VCaP (cell line): ENCODE measurements at regions not wholly inside any gene's neighbourhood (a gene's known extent, or its start where the extent isn't known, plus 50 kb on each side); places are given as distances from the start of the nearest gene placed in this dataset.

Experiments
- H3K27ac ChIP-seq: fragments of 450-650 bp; 2 replicates; pipeline ENCODE4 v1.5.1; 2017
- TF ChIP-seq, protein P1 (sequence below): fragments of 450-650 bp; conservative IDR thresholded peaks from 2 replicates; pipeline ENCODE4 v1.5.1; 2017; ENCODE audit warnings: mild to moderate bottlenecking, moderate library complexity

DNA sequence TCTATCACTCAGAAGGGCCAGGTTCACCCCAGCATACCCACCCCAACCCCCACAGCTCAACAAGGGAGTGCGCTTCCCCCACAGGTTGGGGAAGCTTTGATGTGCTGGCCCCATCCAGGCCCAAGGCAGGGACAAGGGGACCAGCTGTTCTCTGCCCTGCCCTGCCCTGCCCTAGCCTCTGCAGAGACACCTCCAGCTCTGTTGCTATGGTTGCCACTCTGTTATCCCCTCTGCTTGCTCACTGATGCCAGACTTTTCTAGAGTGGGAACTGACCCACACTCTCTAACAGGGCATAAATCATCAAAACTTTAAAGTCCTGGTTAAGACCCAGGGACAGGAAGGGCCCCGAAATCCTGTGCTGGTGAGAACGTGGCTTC, 50.4 kb upstream of the ENPP7 start:
- no peak overlapping the region; the same call in 1 of the 2 replicates for H3K27ac ChIP-seq
- TF ChIP-seq, protein P1, sequence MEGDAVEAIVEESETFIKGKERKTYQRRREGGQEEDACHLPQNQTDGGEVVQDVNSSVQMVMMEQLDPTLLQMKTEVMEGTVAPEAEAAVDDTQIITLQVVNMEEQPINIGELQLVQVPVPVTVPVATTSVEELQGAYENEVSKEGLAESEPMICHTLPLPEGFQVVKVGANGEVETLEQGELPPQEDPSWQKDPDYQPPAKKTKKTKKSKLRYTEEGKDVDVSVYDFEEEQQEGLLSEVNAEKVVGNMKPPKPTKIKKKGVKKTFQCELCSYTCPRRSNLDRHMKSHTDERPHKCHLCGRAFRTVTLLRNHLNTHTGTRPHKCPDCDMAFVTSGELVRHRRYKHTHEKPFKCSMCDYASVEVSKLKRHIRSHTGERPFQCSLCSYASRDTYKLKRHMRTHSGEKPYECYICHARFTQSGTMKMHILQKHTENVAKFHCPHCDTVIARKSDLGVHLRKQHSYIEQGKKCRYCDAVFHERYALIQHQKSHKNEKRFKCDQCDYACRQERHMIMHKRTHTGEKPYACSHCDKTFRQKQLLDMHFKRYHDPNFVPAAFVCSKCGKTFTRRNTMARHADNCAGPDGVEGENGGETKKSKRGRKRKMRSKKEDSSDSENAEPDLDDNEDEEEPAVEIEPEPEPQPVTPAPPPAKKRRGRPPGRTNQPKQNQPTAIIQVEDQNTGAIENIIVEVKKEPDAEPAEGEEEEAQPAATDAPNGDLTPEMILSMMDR: no peak

DNA sequence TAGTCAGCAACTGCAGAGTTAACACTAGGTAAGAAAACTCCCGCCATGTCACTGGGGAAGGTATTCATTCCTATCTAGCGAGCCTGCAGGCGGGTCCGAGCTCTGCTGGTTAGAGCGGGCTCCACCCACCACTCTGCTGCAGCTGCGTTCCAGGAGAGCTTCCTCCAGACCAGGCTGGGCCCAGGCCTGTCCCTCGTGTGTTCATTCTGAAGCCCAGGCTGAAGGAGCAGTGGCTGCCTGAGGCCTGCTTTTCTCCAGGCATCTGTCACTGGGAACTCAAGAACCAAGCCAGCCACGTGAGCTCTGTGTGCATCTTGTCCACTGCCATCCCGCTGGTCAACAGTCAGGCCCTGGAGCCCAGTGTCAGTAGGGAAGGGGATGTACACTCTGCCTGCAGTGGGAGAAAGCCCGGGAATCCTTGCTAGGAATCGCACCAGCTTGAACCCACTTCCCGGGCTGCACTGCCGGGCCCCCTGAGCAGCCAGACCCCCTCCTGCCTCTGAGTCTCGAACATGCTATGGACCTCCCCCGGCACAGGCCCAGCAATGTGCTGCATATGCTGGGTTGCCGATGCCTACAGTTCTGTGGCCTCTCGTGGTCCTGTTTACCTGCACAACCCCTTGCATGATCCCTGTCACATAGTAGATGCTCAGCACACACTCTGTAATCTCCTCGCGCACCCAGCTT, 51.0 kb upstream of the ENPP7 start:
- H3K27ac ChIP-seq: peak overlapping the region; percentile 81; the same call in 1 of the 2 replicates
- TF ChIP-seq, protein P1: no peak

DNA sequence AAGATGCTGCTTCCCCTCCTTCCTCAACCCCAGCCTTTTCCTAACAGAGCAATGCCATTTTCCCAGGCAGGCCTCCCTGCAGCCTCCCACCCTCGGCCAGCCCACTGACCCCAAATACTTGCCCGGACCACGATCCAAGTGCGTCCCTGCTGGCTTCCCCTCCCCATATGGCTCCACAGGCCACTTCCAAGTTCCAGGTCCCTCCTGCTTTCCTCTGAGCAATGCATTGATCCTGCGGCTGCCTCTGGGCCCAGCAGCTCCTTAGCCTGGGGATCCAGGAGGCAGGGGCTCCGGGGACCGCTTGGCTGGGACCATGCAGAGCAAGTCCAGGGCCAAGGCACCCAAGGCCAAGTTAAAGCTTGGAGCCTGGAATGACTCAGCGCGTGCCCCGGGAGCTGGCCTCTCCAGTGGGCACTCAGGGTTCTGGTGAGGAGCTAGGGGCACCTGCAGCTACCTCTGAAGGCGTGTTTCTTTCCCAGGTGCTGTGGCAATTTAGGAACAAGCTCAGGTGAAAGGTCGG, 51.9 kb upstream of the ENPP7 start:
- H3K27ac ChIP-seq: peak overlapping the region; percentile 81
- TF ChIP-seq, protein P1: no peak

DNA sequence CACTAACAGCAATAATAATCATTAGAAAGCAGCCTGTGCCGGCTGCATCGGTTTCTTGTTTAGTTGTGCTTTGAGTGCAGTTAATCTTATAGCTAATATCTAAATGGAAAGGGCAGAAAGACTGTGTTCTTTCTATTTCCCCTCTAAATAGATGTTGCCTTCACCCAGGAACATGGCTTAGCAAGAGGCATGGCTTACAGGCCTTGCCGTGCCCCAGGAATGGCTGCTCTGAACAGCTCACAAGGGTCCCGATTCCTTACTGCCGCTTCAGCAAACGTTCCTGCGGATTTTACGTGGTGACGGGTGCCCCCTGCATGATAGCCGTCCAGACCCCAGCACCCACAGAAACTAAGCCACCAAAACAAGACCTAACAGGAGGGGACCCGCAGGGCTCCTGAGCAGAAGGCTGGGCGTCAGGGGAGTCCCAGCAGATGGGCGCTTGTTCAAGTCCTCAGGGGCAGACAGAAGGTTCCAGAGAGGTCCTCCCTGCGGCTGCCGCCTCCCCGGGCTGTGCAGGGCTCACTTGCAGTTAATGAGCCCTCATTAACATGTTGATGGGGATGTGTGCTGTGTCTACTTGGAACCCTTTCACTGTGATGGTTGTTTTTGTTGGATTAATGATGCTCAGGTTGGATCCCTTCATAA, 52.5 kb upstream of the ENPP7 start:
- TF ChIP-seq, protein P1: no peak
- H3K27ac ChIP-seq: peak overlapping the region; percentile 81

DNA sequence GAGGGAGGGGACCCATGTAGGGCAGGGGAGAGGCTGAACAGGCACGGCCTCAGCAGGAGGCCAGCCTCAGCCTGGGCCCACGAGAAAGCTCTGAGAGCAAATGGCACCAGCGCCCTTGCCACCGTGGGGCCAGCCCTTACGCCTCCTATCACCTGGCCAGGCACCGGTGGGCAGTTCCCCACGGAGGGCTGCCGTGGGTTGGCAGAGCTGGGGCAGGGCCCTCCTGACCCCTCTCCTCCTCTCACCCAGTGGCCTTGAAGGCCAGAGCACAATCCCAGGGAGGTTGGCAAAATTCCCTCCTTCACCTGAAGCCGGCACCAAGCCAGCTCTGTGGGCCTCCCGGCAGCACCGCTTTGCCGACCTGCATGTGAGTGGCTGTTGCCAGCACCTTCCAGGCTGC, 53.1 kb upstream of the ENPP7 start:
- TF ChIP-seq, protein P1: no peak
- peak overlapping the region; percentile 81 for H3K27ac ChIP-seq

DNA sequence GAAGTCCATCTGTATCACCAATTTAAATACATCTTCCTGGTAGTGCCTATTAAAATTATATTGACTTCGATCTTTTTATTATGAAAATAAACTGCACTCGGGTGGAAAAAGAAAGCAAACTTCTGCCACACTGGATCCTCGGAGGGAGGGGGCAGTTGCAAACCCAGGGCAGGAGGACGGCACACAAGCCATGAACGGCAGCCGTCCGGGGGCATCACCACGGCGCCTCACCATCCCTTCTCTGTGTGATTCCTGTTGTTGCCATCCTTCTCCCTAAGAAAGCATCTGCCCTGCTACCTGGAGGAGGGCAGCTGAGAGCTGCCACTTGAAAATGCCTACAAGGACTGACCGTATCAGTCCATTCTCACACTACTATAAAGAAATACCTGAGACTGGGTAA, 53.9 kb upstream of the ENPP7 start:
- TF ChIP-seq, protein P1: no peak

DNA sequence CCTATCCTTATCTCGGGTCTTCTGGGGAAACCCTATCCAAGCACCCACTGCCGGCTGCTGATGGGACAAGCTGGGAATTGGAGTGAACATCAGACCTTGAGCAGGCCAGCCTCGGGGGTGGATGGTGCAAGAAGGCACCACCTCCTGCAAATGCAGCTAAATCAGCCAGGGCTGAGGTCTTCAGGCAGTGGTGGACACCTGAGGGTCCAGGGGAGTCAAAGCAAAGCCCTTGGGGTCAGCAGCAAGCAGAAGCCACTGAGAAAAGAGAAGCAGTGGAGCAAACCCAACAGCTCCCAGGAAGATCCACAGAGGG, 55.4 kb upstream of the ENPP7 start:
- TF ChIP-seq, protein P1: no peak
- peak overlapping the region; percentile 81 for H3K27ac ChIP-seq

More for the DNA sequence above, 53.9 kb upstream of the ENPP7 start:
- peak overlapping the region; percentile 81 for H3K27ac ChIP-seq
